A549 (cell line): ENCODE measurements at regions not wholly inside any gene's neighbourhood (a gene's known extent, or its start where the extent isn't known, plus 50 kb on each side); places are given as distances from the start of the nearest gene placed in this dataset.

Experiments used
- ATAC-seq, 2 experiments: fragments of 200-7000 bp in 1 of 2; fragments of >200 bp in 1 of 2; cut with Nextera tagmentation in 1 of 2; cut with Tn5 transposase in 1 of 2; 3 replicates each; pipeline versions ENCODE4 v1.8.0 to v1.9.1; 2018 to 2020; ENCODE audit warnings: mild to moderate bottlenecking in 1 of 2, moderate library complexity in 1 of 2
- CTCF ChIA-PET: fragments of 300-600 bp; sonication (Branson Sonifier 250); formaldehyde crosslinking; extraction: SDS; loops from one replicate; lab custom pipeline; 2021; ENCODE audit warnings: antibody characterized with exemption, inconsistent platforms; lab: Yijun Ruan, JAX
- POLR2A ChIA-PET: fragments of 350-600 bp; formaldehyde crosslinking; extraction: SDS; loops from one replicate; lab custom pipeline; 2021; ENCODE audit warnings: antibody characterized with exemption, inconsistent platforms; lab: Yijun Ruan, JAX
- DNase-seq, 2 experiments: peaks; one replicate each; pipeline versions ENCODE4 v3.0.0 to v3.0.0-alpha.2; 2011 to 2016; ENCODE audit warnings: low read depth in 1 of 2, low spot score in 1 of 2
- FAIRE-seq: peaks from 2 replicates; lab custom pipeline; 2011; peaks lifted over from hg19 to GRCh38; lab: Jason Lieb, UNC
- H3K27ac ChIP-seq, 2 experiments: fragments of >200 bp; sonication (Bioruptor Twin); formaldehyde crosslinking; 3 replicates each; pipeline ENCODE4 v1.5.1; 2016 to 2017
- H3K4me1 ChIP-seq: fragments of >200 bp; sonication (Bioruptor Twin); formaldehyde crosslinking; 3 replicates; pipeline ENCODE4 v1.6.1; 2016
- H3K4me2 ChIP-seq: fragments of >200 bp; sonication (Bioruptor Twin); formaldehyde crosslinking; 3 replicates; pipeline ENCODE4 v1.6.1; 2016
- H3K4me3 ChIP-seq: fragments of >200 bp; sonication (Bioruptor Twin); formaldehyde crosslinking; 3 replicates; pipeline ENCODE4 v1.5.1; 2016
- H3K9me3 ChIP-seq: fragments of >200 bp; sonication (Bioruptor Twin); formaldehyde crosslinking; 3 replicates; pipeline ENCODE4 v1.6.1; 2016
- CBX2 ChIP-seq: fragments of 200-600 bp; sonication (generic); IDR thresholded peaks from 2 replicates; pipeline ENCODE4 v1.6.1; 2016; ENCODE audit warnings: low read depth, mild to moderate bottlenecking, borderline replicate concordance
- CBX8 ChIP-seq: fragments of 200-600 bp; sonication (generic); IDR thresholded peaks from 2 replicates; pipeline ENCODE4 v1.6.1; 2016
- CHD2 ChIP-seq: fragments of 150-350 bp; IDR thresholded peaks from 2 replicates; pipeline ENCODE4 v1.6.1; 2014; ENCODE audit warnings: low read length; ENCODE audit not compliant: partially characterized antibody
- CHD4 ChIP-seq: fragments of 200-600 bp; sonication (generic); IDR thresholded peaks from 2 replicates; pipeline ENCODE4 v1.6.1; 2016; ENCODE audit warnings: antibody characterized with exemption, mild to moderate bottlenecking, borderline replicate concordance
- E2F6 ChIP-seq: IDR thresholded peaks from 2 replicates; pipeline ENCODE4 v1.6.1; 2012; ENCODE audit warnings: low read depth, borderline replicate concordance
- ELK1 ChIP-seq: fragments of 150-350 bp; IDR thresholded peaks from 2 replicates; pipeline ENCODE4 v1.6.1; 2014; ENCODE audit warnings: low read depth, mild to moderate bottlenecking, low read length
- FOXS1 ChIP-seq: fragments of 250-450 bp; sonication (Bioruptor Pico); IDR thresholded peaks from 2 replicates; pipeline ENCODE4 v1.5.0; 2020; ENCODE audit warnings: mild to moderate bottlenecking, moderate library complexity
- GATA3 ChIP-seq: IDR thresholded peaks from 2 replicates; pipeline ENCODE4 v1.6.1; 2012; ENCODE audit warnings: borderline replicate concordance
- HDAC2 ChIP-seq: fragments of 200-600 bp; sonication (generic); IDR thresholded peaks from 2 replicates; pipeline ENCODE4 v1.6.1; 2016
- HMGXB4 ChIP-seq: fragments of 250-450 bp; sonication (Bioruptor Pico); IDR thresholded peaks from 2 replicates; pipeline ENCODE4 v1.5.0; 2021; ENCODE audit warnings: mild to moderate bottlenecking, moderate library complexity, borderline replicate concordance
- HOXB13 ChIP-seq: fragments of 250-450 bp; sonication (Bioruptor Pico); IDR thresholded peaks from 2 replicates; pipeline ENCODE4 v1.5.0; 2020; ENCODE audit warnings: low read depth, mild to moderate bottlenecking, moderate library complexity
- JUN ChIP-seq, 2 experiments: fragments of >200 bp; sonication (Bioruptor Twin); formaldehyde crosslinking; IDR thresholded peaks; 2 replicates in 1 of 2; 3 replicates in 1 of 2; pipeline ENCODE4 v1.6.1; 2016 to 2017
- MAFK ChIP-seq: fragments of 450-650 bp; IDR thresholded peaks from 2 replicates; pipeline ENCODE4 v1.6.1; 2014; ENCODE audit not compliant: partially characterized antibody
- NPAS2 ChIP-seq: fragments of 250-450 bp; sonication (Bioruptor Pico); IDR thresholded peaks from 2 replicates; pipeline ENCODE4 v1.8.0; 2022; ENCODE audit warnings: mild to moderate bottlenecking, moderate library complexity, borderline replicate concordance
- PBX3 ChIP-seq: IDR thresholded peaks from 2 replicates; pipeline ENCODE4 v1.6.1; 2012
- PHF8 ChIP-seq: fragments of 200-600 bp; sonication (generic); IDR thresholded peaks from 2 replicates; pipeline ENCODE4 v1.6.1; 2016; ENCODE audit warnings: low read depth, mild to moderate bottlenecking, antibody characterized with exemption, moderate library complexity, borderline replicate concordance
- POLR2A ChIP-seq: IDR thresholded peaks from 2 replicates; pipeline ENCODE4 v1.6.1; 2012; ENCODE audit warnings: mild to moderate bottlenecking, low read length
- RCOR1 ChIP-seq: fragments of 150-350 bp; IDR thresholded peaks from 2 replicates; pipeline ENCODE4 v1.6.1; 2014; ENCODE audit warnings: antibody characterized with exemption, low read length, low read depth
- RNF2 ChIP-seq: fragments of 200-600 bp; sonication (generic); IDR thresholded peaks from 2 replicates; pipeline ENCODE4 v1.6.1; 2016; ENCODE audit warnings: low read depth, mild to moderate bottlenecking, antibody characterized with exemption, moderate library complexity, borderline replicate concordance
- SMC3 ChIP-seq: fragments of >200 bp; sonication (Bioruptor Twin); formaldehyde crosslinking; IDR thresholded peaks from 3 replicates; pipeline ENCODE4 v1.6.1; 2018; ENCODE audit warnings: inconsistent platforms
- TP53 ChIP-seq: fragments of 250-450 bp; sonication (Bioruptor Pico); IDR thresholded peaks from 2 replicates; pipeline ENCODE4 v1.5.0; 2021; ENCODE audit warnings: mild to moderate bottlenecking, moderate library complexity
- ZNF302 ChIP-seq: fragments of 250-450 bp; sonication (Bioruptor Pico); IDR thresholded peaks from 2 replicates; pipeline ENCODE4 v1.9.0; 2021; ENCODE audit warnings: inconsistent platforms, mild to moderate bottlenecking, moderate library complexity
- WGBS: methylation state at CpG from one replicate; pipeline ENCODE4 v1.1.6; 2017; ENCODE audit errors: missing lambda C conversion rate; 5-methylcytosine and 5-hydroxymethylcytosine counted together

GRCh38 chr2:78061732-78062131 lies 539.6 kb upstream of the LRRTM4 start (continued):
- TF ChIP-seq HMGXB4 (CRISPR knock-in tag) (no peak), HOXB13 (CRISPR knock-in tag) (no peak), GATA3 (no peak), RCOR1 (no peak)

GRCh38 chr2:78063246-78064020 lies 541.3 kb upstream of the LRRTM4 start:
- ChIA-PET CTCF (no interaction called here), POLR2A (no interaction called here)
- no peak for DNase-seq
- H3K4me3 ChIP-seq: no peak overlapping the region
- no peaks in the 10 kb centered on the region for H3K4me1 ChIP-seq
- FAIRE-seq: no peak
- WGBS: 5% methylated on average over 2 of the region's 2 CpGs
- peaks cover 20% of the 10 kb centered on the region for H3K9me3 ChIP-seq
- no peak overlapping the region for H3K27ac ChIP-seq
- TF ChIP-seq CHD2: no peak
- no peak for TF ChIP-seq RNF2
- TF ChIP-seq PHF8: no peak
- no peak for TF ChIP-seq JUN (IDR thresholded peaks at IDR 0.05)
- no peak for TF ChIP-seq CHD4
- no peak for TF ChIP-seq ZNF302 (CRISPR knock-in tag)
- no peak for TF ChIP-seq PBX3
- no peak for TF ChIP-seq NPAS2
- no peak for TF ChIP-seq CBX8
- no peak for TF ChIP-seq POLR2A
- no peak for TF ChIP-seq MAFK
- no peak for TF ChIP-seq HMGXB4 (CRISPR knock-in tag)
- TF ChIP-seq E2F6: no peak
- TF ChIP-seq ELK1: no peak
- TF ChIP-seq HDAC2: no peak
- no peak for TF ChIP-seq FOXS1 (CRISPR knock-in tag)
- TF ChIP-seq SMC3: no peak
- no peak for TF ChIP-seq CBX2
- no peak for TF ChIP-seq TP53 (CRISPR knock-in tag)
- no peak overlapping the region for H3K4me2 ChIP-seq
- no peak for ATAC-seq
